Breast epithelium (tissue), 4 donors: ENCODE measurements at regions not wholly inside any gene's neighbourhood (a gene's known extent, or its start where the extent isn't known, plus 50 kb on each side); places are given as distances from the start of the nearest gene placed in this dataset.

Source experiments
- DNase-seq, 2 donors: peaks; one replicate each; pipeline ENCODE4 v3.0.0-alpha.2; 2019; ENCODE audit warnings: low spot score in 2 of 2
- H3K27ac ChIP-seq, 2 donors: fragments of 200-600 bp; sonication (generic) in 1 of 2; one replicate each; pipeline ENCODE4 v1.5.1; 2016 to 2019; ENCODE audit warnings: mild to moderate bottlenecking in 1 of 2
- H3K27me3 ChIP-seq, 2 donors: fragments of 200-600 bp; sonication (generic) in 1 of 2; one replicate each; pipeline versions ENCODE4 v1.5.1 to v1.6.0; 2017 to 2019; ENCODE audit warnings: control low read depth in 1 of 2, mild to moderate bottlenecking in 1 of 2
- H3K36me3 ChIP-seq: fragments of 200-600 bp; one replicate; pipeline ENCODE4 v1.5.1; 2019
- H3K4me1 ChIP-seq, 2 donors: fragments of 200-600 bp; sonication (generic); one replicate each; pipeline ENCODE4 v1.5.1; 2016 to 2019; ENCODE audit warnings: control low read depth in 1 of 2
- H3K4me3 ChIP-seq, 3 donors: fragments of 200-600 bp; sonication (generic); 1 replicate in 2 of 3; 2 replicates in 1 of 3; pipeline ENCODE4 v1.5.1; 2016 to 2019; ENCODE audit warnings: mild to moderate bottlenecking in 3 of 3, moderate library complexity in 2 of 3
- H3K9me3 ChIP-seq, 2 donors: fragments of 200-600 bp; sonication (generic) in 1 of 2; one replicate each; pipeline ENCODE4 v1.5.1; 2016 to 2019; ENCODE audit warnings: control low read depth in 1 of 2
- CTCF ChIP-seq, 3 donors: fragments of 450-650 bp; IDR thresholded peaks; one replicate each; pipeline ENCODE4 v1.5.1; 2016 to 2017; ENCODE audit warnings: antibody characterized with exemption in 3 of 3, mild to moderate bottlenecking in 3 of 3, moderate library complexity in 3 of 3
- POLR2A ChIP-seq: fragments of 450-650 bp; IDR thresholded peaks from one replicate; pipeline ENCODE4 v1.6.1; 2016; ENCODE audit warnings: antibody characterized with exemption, mild to moderate bottlenecking, moderate library complexity
- POLR2AphosphoS5 ChIP-seq, 3 donors: sonication (generic); formaldehyde crosslinking; IDR thresholded peaks; one replicate each; pipeline ENCODE4 v1.6.1; 2017; ENCODE audit warnings: antibody characterized with exemption in 3 of 3
- intact Hi-C: fragments of 100-400 bp; cut with DNase I; formaldehyde crosslinking; loops from one replicate; pipeline ENCODE4 v1.15.1; 2023; ENCODE audit warnings: low total_unique reads

- no peak for DNase-seq
- Histone ChIP-seq H3K4me3 (no peak overlapping the region), H3K27me3 (no peaks in the 10 kb centered on the region), H3K36me3 (no peaks in the 10 kb centered on the region), H3K4me1 (no peaks in the 10 kb centered on the region), H3K27ac (no peak overlapping the region), H3K9me3 (no peaks in the 10 kb centered on the region)
- TF ChIP-seq POLR2A, result no peak
- no peak for TF ChIP-seq POLR2AphosphoS5 (IDR thresholded peaks at IDR 0.05)
- no peak for TF ChIP-seq CTCF (IDR thresholded peaks at IDR 0.05)
- intact Hi-C loops, result no loop called here
Measured at GRCh38 chr2:18641823-18642222, 52.5 kb upstream of the NT5C1B start.

- DNase-seq, result no peak
- H3K27ac ChIP-seq, result no peak overlapping the region
- H3K9me3 ChIP-seq, result peaks cover 0 to 11% of the 10 kb centered on the region in 2 donors
- no peaks in the 10 kb centered on the region for H3K36me3 ChIP-seq
- intact Hi-C loops, result no loop called here
- H3K27me3 ChIP-seq, result no peaks in the 10 kb centered on the region
- no peak for TF ChIP-seq POLR2A
- TF ChIP-seq CTCF (IDR thresholded peaks at IDR 0.05), result no peak
- TF ChIP-seq POLR2AphosphoS5 (IDR thresholded peaks at IDR 0.05), result no peak
- H3K4me1 ChIP-seq, result no peaks in the 10 kb centered on the region
- H3K4me3 ChIP-seq, result no peak overlapping the region
Measured at GRCh38 chr2:18639756-18640453, 50.5 kb upstream of the NT5C1B start.
